ENCODE measurements at regions not wholly inside any gene's neighbourhood (a gene's known extent, or its start where the extent isn't known, plus 50 kb on each side); places are given as distances from the start of the nearest gene placed in this dataset.

DNA sequence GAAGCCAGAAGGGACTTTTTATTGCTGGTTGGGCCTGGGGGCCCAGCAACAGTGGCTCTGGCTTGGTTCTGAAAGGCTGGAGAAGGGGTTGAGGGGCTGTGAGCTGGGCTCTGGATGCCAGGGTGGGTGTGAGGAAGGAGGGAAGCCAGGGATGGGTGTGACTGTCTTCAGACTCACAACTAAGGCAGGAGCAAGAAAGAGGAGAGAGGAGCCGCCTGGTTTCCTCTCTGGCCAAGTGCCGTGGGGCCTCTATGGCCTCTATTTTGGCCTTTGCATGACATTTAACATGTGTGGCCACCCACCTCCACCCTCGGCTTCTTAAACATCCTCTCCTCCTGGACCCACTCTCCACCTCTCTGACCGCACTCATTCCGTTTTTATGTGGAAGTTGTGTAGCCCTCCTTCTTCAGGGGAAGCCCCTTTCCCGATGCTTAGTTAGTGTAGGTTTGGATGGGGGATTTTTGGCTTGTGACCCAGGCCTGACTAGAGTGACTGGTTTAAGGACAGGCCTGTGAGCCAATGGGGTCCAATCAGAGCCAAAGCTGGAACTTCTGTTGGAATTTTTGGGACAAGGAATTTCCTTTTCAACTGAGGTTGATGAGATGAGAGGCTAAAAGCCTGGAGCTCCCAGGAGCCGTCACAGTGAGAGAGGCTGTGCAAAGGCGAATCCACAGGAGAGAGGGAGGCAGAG is 517.8 kb downstream of the CCDC171 start:
- WGBS = 85% methylated on average over 8 of the region's 8 CpGs
- Histone ChIP-seq H3K9ac (ENCODE audit: low read depth in 1 of 2, low read length in 2 of 2) (no peak overlapping the region), H3K27me3 (ENCODE audit: control insufficient read depth in 4 of 4, insufficient read depth in 4 of 4, low read length in 3 of 4) (no peaks in the 10 kb centered on the region), H3K4me3 (ENCODE audit: low read depth in 1 of 3, low read length in 3 of 3) (no peak overlapping the region), H3K36me3 (ENCODE audit: control insufficient read depth in 4 of 4, insufficient read depth in 3 of 4, low read depth in 1 of 4, low read length in 3 of 4) (no peaks in the 10 kb centered on the region), H3K27ac (ENCODE audit: low read depth in 1 of 2, low read length in 2 of 2) (no peak overlapping the region), H3K9me3 (ENCODE audit: control insufficient read depth in 4 of 4, low read length in 3 of 4) (no peaks in the 10 kb centered on the region), H3K4me1 (ENCODE audit: control insufficient read depth in 4 of 4, insufficient read depth in 4 of 4, low read length in 3 of 4) (no peaks in the 10 kb centered on the region)
- TF ChIP-seq YY1 (IDR thresholded peaks at IDR 0.05) (no peak), FOXA2 (IDR thresholded peaks at IDR 0.05) (no peak), TAF1 (conservative IDR thresholded peaks at IDR 0.05) (no peak), RAD21 (IDR thresholded peaks at IDR 0.05) (no peak), FOXA1 (IDR thresholded peaks at IDR 0.05) (no peak), NR2F2 (IDR thresholded peaks at IDR 0.05) (no peak), HNF4G (IDR thresholded peaks at IDR 0.05) (no peak), GABPA (IDR thresholded peaks at IDR 0.05 in 1 of 2, conservative IDR thresholded peaks at IDR 0.05 in 1 of 2) (no peak), SP1 (IDR thresholded peaks at IDR 0.05) (no peak)
- TF ChIP-seq, protein P1, sequence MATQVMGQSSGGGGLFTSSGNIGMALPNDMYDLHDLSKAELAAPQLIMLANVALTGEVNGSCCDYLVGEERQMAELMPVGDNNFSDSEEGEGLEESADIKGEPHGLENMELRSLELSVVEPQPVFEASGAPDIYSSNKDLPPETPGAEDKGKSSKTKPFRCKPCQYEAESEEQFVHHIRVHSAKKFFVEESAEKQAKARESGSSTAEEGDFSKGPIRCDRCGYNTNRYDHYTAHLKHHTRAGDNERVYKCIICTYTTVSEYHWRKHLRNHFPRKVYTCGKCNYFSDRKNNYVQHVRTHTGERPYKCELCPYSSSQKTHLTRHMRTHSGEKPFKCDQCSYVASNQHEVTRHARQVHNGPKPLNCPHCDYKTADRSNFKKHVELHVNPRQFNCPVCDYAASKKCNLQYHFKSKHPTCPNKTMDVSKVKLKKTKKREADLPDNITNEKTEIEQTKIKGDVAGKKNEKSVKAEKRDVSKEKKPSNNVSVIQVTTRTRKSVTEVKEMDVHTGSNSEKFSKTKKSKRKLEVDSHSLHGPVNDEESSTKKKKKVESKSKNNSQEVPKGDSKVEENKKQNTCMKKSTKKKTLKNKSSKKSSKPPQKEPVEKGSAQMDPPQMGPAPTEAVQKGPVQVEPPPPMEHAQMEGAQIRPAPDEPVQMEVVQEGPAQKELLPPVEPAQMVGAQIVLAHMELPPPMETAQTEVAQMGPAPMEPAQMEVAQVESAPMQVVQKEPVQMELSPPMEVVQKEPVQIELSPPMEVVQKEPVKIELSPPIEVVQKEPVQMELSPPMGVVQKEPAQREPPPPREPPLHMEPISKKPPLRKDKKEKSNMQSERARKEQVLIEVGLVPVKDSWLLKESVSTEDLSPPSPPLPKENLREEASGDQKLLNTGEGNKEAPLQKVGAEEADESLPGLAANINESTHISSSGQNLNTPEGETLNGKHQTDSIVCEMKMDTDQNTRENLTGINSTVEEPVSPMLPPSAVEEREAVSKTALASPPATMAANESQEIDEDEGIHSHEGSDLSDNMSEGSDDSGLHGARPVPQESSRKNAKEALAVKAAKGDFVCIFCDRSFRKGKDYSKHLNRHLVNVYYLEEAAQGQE (IDR thresholded peaks at IDR 0.05) = no peak
- TF ChIP-seq, protein P2, sequence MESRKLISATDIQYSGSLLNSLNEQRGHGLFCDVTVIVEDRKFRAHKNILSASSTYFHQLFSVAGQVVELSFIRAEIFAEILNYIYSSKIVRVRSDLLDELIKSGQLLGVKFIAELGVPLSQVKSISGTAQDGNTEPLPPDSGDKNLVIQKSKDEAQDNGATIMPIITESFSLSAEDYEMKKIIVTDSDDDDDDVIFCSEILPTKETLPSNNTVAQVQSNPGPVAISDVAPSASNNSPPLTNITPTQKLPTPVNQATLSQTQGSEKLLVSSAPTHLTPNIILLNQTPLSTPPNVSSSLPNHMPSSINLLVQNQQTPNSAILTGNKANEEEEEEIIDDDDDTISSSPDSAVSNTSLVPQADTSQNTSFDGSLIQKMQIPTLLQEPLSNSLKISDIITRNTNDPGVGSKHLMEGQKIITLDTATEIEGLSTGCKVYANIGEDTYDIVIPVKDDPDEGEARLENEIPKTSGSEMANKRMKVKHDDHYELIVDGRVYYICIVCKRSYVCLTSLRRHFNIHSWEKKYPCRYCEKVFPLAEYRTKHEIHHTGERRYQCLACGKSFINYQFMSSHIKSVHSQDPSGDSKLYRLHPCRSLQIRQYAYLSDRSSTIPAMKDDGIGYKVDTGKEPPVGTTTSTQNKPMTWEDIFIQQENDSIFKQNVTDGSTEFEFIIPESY (IDR thresholded peaks at IDR 0.05) = no peak
- TF ChIP-seq, protein P3, sequence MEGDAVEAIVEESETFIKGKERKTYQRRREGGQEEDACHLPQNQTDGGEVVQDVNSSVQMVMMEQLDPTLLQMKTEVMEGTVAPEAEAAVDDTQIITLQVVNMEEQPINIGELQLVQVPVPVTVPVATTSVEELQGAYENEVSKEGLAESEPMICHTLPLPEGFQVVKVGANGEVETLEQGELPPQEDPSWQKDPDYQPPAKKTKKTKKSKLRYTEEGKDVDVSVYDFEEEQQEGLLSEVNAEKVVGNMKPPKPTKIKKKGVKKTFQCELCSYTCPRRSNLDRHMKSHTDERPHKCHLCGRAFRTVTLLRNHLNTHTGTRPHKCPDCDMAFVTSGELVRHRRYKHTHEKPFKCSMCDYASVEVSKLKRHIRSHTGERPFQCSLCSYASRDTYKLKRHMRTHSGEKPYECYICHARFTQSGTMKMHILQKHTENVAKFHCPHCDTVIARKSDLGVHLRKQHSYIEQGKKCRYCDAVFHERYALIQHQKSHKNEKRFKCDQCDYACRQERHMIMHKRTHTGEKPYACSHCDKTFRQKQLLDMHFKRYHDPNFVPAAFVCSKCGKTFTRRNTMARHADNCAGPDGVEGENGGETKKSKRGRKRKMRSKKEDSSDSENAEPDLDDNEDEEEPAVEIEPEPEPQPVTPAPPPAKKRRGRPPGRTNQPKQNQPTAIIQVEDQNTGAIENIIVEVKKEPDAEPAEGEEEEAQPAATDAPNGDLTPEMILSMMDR (IDR thresholded peaks at IDR 0.05; ENCODE audit: low read depth, low read length, missing input control) = no peak
- TF ChIP-seq, protein P4, sequence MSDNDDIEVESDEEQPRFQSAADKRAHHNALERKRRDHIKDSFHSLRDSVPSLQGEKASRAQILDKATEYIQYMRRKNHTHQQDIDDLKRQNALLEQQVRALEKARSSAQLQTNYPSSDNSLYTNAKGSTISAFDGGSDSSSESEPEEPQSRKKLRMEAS (IDR thresholded peaks at IDR 0.05) = no peak
- TF ChIP-seq, protein P5, sequence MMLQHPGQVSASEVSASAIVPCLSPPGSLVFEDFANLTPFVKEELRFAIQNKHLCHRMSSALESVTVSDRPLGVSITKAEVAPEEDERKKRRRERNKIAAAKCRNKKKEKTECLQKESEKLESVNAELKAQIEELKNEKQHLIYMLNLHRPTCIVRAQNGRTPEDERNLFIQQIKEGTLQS (IDR thresholded peaks at IDR 0.05) = no peak
- DNase-seq (ENCODE audit: low spot score) = no peak

DNA sequence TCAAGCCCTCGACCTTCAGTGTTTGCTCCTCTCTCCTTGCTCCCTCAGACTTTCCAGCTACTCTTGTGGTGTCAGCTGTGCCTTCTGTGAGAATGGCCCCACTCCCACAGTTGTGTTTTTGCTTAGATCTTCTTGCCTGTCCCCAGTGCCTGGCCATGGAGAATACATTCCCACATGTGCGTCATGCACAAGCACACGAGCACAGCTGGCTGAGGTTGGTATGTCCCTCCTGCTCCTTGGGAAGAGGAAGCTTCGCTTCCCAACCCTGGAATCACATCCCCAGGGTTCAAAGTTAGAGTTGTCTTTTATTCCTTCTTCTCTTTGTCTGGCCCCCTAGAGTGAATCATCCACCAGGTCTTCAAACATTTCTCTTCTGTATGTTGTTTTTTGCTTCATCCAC is 518.6 kb downstream of the CCDC171 start:
- Histone ChIP-seq H3K9ac (ENCODE audit: low read depth in 1 of 2, low read length in 2 of 2) (no peak overlapping the region), H3K27me3 (ENCODE audit: control insufficient read depth in 4 of 4, insufficient read depth in 4 of 4, low read length in 3 of 4) (no peaks in the 10 kb centered on the region), H3K27ac (ENCODE audit: low read depth in 1 of 2, low read length in 2 of 2) (no peak overlapping the region), H3K4me1 (ENCODE audit: control insufficient read depth in 4 of 4, insufficient read depth in 4 of 4, low read length in 3 of 4) (no peaks in the 10 kb centered on the region), H3K36me3 (ENCODE audit: control insufficient read depth in 4 of 4, insufficient read depth in 3 of 4, low read depth in 1 of 4, low read length in 3 of 4) (no peaks in the 10 kb centered on the region), H3K4me3 (ENCODE audit: low read depth in 1 of 3, low read length in 3 of 3) (no peak overlapping the region), H3K9me3 (ENCODE audit: control insufficient read depth in 4 of 4, low read length in 3 of 4) (no peaks in the 10 kb centered on the region)
- TF ChIP-seq, protein P2 (IDR thresholded peaks at IDR 0.05) = no peak
- TF ChIP-seq TAF1 (conservative IDR thresholded peaks at IDR 0.05) (no peak), SP1 (IDR thresholded peaks at IDR 0.05) (no peak), FOXA2 (IDR thresholded peaks at IDR 0.05) (no peak), RAD21 (IDR thresholded peaks at IDR 0.05) (no peak), YY1 (IDR thresholded peaks at IDR 0.05) (no peak), RXRA (IDR thresholded peaks at IDR 0.05) (no peak), HNF4A (conservative IDR thresholded peaks at IDR 0.05) (no peak)
- TF ChIP-seq, protein P5 (IDR thresholded peaks at IDR 0.05) = no peak
- TF ChIP-seq, protein P1 (IDR thresholded peaks at IDR 0.05) = no peak
- WGBS = 79% methylated on average over 4 of the region's 4 CpGs
- no peak for DNase-seq (ENCODE audit: low spot score)

Measured in liver (tissue), 8 donors.